ENCODE measurements at regions not wholly inside any gene's neighbourhood (a gene's known extent, or its start where the extent isn't known, plus 50 kb on each side); places are given as distances from the start of the nearest gene placed in this dataset.

DNA sequence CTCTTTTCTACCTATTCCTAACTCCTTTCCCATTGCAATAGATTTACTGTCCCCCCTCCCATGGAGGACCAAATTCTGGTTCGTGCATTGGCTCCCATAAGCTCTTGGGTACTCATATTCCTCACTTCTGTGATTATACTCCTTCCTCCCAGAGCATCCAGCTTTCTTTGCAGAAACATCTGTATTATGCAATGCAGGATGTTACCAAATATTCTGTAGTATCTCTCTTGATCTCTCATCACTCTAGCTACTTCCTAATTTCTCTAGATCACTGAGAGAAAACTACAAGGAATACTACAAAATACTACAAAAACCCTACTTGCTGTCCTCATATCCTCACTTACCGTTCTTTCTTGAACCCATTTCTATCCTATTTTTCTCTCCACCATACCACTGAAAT is 395.9 kb upstream of the HS3ST1 start:
- Histone ChIP-seq H3K27me3 (ENCODE audit: insufficient read depth) (no peaks in the 10 kb centered on the region), H3K9me2 (no peaks in the 10 kb centered on the region), H3K27ac (ENCODE audit: low read depth in 2 of 2, low read length in 1 of 2) (no peak overlapping the region), H3K9me3 (peaks cover 12% of the 10 kb centered on the region), H3K36me3 (replicated peaks in 1 of 2; ENCODE audit: control insufficient read depth in 1 of 2, insufficient read depth in 2 of 2, low read length in 1 of 2) (no peaks in the 10 kb centered on the region), H3K4me2 (no peak overlapping the region), H3K79me2 (ENCODE audit: insufficient read depth) (no peaks in the 10 kb centered on the region), H3F3A (replicated peaks; ENCODE audit: insufficient read depth) (no peaks in the 10 kb centered on the region), H3K9ac (no peak overlapping the region), H3K4me3 (ENCODE audit: low read depth in 2 of 2, low read length in 1 of 2) (no peak overlapping the region), H3K4me1 (ENCODE audit: control insufficient read depth in 1 of 2, insufficient read depth in 2 of 2, low read depth in 1 of 2, low read length in 1 of 2) (no peaks in the 10 kb centered on the region), H4K20me1 (ENCODE audit: insufficient read depth) (no peaks in the 10 kb centered on the region), H2AFZ (ENCODE audit: low read depth) (no peak overlapping the region)
- DNase-seq: no peak
- ChIA-PET POLR2A (no interaction called here), CTCF (no interaction called here)
- 2% methylated on average over 2 of the region's 2 CpGs for WGBS (ENCODE audit: low lambda C conversion rate)
- TF ChIP-seq FOXJ3 (CRISPR knock-in tag; IDR thresholded peaks at IDR 0.05): no peak
- no peak for TF ChIP-seq MXI1 (IDR thresholded peaks at IDR 0.05; ENCODE audit: low read depth, low read length)
- TF ChIP-seq TAF1 (IDR thresholded peaks at IDR 0.05; ENCODE audit: borderline replicate concordance, low read depth, low read length): no peak
- TF ChIP-seq RFX5 (IDR thresholded peaks at IDR 0.05; ENCODE audit: low read length): no peak
- TF ChIP-seq MEF2A (IDR thresholded peaks at IDR 0.05; ENCODE audit: borderline replicate concordance, low read depth): no peak
- no peak for TF ChIP-seq NFIC (IDR thresholded peaks at IDR 0.05; ENCODE audit: borderline replicate concordance)

DNA sequence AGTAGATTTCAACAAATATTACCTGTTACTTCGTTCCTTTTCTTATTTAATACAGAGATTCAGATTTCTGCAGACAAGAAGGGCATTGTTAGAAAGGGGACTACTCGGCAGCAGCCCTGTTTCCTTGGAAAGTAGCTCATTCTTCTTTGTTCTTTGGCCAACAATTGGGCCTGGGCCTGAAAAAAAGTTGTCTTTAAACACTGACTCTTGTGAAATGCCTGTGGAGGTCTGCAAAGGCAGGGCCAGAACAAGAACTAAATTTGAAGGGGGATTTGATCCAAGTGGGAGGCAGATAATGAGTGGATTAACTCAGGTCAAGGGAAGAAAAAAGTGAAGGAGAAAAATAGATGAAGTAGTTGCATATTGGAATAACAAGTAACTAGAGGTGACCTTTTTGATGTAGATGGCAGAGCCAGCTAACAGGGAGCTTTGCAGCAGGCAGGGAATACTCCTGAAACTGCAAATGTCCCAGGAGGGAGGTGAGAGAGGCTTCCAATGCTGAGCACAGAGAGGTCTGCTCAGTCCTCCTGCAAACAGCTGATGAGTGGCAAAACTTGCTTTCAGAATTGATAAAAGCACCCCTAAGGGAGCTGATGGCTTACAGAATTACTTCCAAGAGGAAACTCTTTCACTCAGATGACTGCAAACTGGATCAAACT is 393.2 kb upstream of the HS3ST1 start:
- H3K9me2 ChIP-seq: no peaks in the 10 kb centered on the region
- 3% methylated on average over 2 of the region's 2 CpGs for WGBS (ENCODE audit: low lambda C conversion rate)
- H4K20me1 ChIP-seq (ENCODE audit: insufficient read depth): no peaks in the 10 kb centered on the region
- H3K9me3 ChIP-seq: peaks cover 11% of the 10 kb centered on the region
- H3K4me2 ChIP-seq: no peak overlapping the region
- no peaks in the 10 kb centered on the region for H3K79me2 ChIP-seq (ENCODE audit: insufficient read depth)
- no peak for DNase-seq
- TF ChIP-seq FOSL2 (IDR thresholded peaks at IDR 0.05; ENCODE audit: borderline replicate concordance, low read depth) (no peak), SMC3 (IDR thresholded peaks at IDR 0.05; ENCODE audit: low read depth, low read length) (no peak), YY1 (IDR thresholded peaks at IDR 0.05; ENCODE audit: low read depth) (no peak), RAD21 (IDR thresholded peaks at IDR 0.05; ENCODE audit: low read length) (no peak), JUND (IDR thresholded peaks at IDR 0.05) (no peak), MEF2A (IDR thresholded peaks at IDR 0.05; ENCODE audit: borderline replicate concordance, low read depth) (no peak), POLR2AphosphoS5 (IDR thresholded peaks at IDR 0.05; ENCODE audit: low read depth, low read length) (no peak), RXRA (IDR thresholded peaks at IDR 0.05; ENCODE audit: borderline replicate concordance, low read depth) (no peak), TAF1 (IDR thresholded peaks at IDR 0.05; ENCODE audit: borderline replicate concordance, low read depth, low read length) (no peak), ELF1 (IDR thresholded peaks at IDR 0.05) (no peak), CHD2 (IDR thresholded peaks at IDR 0.05; ENCODE audit: low read length, partially characterized antibody) (no peak), MXI1 (IDR thresholded peaks at IDR 0.05; ENCODE audit: low read depth, low read length) (no peak), GATA2 (CRISPR knock-in tag; IDR thresholded peaks at IDR 0.05) (no peak)
- TF ChIP-seq, protein P1, sequence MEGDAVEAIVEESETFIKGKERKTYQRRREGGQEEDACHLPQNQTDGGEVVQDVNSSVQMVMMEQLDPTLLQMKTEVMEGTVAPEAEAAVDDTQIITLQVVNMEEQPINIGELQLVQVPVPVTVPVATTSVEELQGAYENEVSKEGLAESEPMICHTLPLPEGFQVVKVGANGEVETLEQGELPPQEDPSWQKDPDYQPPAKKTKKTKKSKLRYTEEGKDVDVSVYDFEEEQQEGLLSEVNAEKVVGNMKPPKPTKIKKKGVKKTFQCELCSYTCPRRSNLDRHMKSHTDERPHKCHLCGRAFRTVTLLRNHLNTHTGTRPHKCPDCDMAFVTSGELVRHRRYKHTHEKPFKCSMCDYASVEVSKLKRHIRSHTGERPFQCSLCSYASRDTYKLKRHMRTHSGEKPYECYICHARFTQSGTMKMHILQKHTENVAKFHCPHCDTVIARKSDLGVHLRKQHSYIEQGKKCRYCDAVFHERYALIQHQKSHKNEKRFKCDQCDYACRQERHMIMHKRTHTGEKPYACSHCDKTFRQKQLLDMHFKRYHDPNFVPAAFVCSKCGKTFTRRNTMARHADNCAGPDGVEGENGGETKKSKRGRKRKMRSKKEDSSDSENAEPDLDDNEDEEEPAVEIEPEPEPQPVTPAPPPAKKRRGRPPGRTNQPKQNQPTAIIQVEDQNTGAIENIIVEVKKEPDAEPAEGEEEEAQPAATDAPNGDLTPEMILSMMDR (IDR thresholded peaks at IDR 0.05): no peak
- TF ChIP-seq, protein P2, sequence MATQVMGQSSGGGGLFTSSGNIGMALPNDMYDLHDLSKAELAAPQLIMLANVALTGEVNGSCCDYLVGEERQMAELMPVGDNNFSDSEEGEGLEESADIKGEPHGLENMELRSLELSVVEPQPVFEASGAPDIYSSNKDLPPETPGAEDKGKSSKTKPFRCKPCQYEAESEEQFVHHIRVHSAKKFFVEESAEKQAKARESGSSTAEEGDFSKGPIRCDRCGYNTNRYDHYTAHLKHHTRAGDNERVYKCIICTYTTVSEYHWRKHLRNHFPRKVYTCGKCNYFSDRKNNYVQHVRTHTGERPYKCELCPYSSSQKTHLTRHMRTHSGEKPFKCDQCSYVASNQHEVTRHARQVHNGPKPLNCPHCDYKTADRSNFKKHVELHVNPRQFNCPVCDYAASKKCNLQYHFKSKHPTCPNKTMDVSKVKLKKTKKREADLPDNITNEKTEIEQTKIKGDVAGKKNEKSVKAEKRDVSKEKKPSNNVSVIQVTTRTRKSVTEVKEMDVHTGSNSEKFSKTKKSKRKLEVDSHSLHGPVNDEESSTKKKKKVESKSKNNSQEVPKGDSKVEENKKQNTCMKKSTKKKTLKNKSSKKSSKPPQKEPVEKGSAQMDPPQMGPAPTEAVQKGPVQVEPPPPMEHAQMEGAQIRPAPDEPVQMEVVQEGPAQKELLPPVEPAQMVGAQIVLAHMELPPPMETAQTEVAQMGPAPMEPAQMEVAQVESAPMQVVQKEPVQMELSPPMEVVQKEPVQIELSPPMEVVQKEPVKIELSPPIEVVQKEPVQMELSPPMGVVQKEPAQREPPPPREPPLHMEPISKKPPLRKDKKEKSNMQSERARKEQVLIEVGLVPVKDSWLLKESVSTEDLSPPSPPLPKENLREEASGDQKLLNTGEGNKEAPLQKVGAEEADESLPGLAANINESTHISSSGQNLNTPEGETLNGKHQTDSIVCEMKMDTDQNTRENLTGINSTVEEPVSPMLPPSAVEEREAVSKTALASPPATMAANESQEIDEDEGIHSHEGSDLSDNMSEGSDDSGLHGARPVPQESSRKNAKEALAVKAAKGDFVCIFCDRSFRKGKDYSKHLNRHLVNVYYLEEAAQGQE (IDR thresholded peaks at IDR 0.05; ENCODE audit: low read depth, low read length): no peak
- TF ChIP-seq, protein P3, sequence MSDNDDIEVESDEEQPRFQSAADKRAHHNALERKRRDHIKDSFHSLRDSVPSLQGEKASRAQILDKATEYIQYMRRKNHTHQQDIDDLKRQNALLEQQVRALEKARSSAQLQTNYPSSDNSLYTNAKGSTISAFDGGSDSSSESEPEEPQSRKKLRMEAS (IDR thresholded peaks at IDR 0.05; ENCODE audit: low read depth): no peak
- no peak overlapping the region for H3K27ac ChIP-seq (ENCODE audit: low read depth in 2 of 2, low read length in 1 of 2)
- no peak overlapping the region for H3K4me3 ChIP-seq (ENCODE audit: low read depth in 2 of 2, low read length in 1 of 2)
- CTCF ChIA-PET: interaction anchor here (1.2 kb wide), 1 partner anchor 811 kb away, joined by 3 read pairs; no protein-coding TSS in a partner anchor
- no peaks in the 10 kb centered on the region for H3K36me3 ChIP-seq (replicated peaks in 1 of 2; ENCODE audit: control insufficient read depth in 1 of 2, insufficient read depth in 2 of 2, low read length in 1 of 2)
- no peak overlapping the region for H2AFZ ChIP-seq (ENCODE audit: low read depth)
- H3F3A ChIP-seq (replicated peaks; ENCODE audit: insufficient read depth): no peaks in the 10 kb centered on the region
- no peaks in the 10 kb centered on the region for H3K27me3 ChIP-seq (ENCODE audit: insufficient read depth)
- H3K9ac ChIP-seq: no peak overlapping the region
- POLR2A ChIA-PET: no interaction called here
- H3K4me1 ChIP-seq (ENCODE audit: control insufficient read depth in 1 of 2, insufficient read depth in 2 of 2, low read depth in 1 of 2, low read length in 1 of 2): no peaks in the 10 kb centered on the region
